VCaP (cell line): ENCODE measurements at regions not wholly inside any gene's neighbourhood (a gene's known extent, or its start where the extent isn't known, plus 50 kb on each side); places are given as distances from the start of the nearest gene placed in this dataset.

Experiments
- H3K27ac ChIP-seq: fragments of 450-650 bp; 2 replicates; pipeline ENCODE4 v1.5.1; 2017
- TF ChIP-seq, protein P1 (sequence below): fragments of 450-650 bp; conservative IDR thresholded peaks from 2 replicates; pipeline ENCODE4 v1.5.1; 2017; ENCODE audit warnings: mild to moderate bottlenecking, moderate library complexity

DNA sequence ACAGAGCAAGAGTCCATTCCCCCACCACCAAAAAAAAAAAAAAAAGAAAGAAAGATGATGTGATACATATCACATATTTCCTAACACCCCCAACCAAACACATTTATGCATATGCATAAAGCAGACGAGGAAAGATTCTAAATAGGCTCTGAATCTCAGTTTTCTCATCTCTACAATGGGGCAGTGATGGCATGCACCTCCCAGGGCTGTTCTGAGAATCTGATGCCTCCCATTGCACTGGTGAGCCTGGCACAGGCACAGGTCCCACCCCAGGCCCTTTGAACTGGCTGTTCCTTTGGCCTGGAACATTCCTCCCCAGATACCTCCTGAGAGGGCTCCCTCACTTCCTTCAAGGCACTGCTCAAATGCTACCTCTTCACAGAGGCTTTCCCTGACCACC is 116.5 kb downstream of the C9orf50 start:
- TF ChIP-seq, protein P1, sequence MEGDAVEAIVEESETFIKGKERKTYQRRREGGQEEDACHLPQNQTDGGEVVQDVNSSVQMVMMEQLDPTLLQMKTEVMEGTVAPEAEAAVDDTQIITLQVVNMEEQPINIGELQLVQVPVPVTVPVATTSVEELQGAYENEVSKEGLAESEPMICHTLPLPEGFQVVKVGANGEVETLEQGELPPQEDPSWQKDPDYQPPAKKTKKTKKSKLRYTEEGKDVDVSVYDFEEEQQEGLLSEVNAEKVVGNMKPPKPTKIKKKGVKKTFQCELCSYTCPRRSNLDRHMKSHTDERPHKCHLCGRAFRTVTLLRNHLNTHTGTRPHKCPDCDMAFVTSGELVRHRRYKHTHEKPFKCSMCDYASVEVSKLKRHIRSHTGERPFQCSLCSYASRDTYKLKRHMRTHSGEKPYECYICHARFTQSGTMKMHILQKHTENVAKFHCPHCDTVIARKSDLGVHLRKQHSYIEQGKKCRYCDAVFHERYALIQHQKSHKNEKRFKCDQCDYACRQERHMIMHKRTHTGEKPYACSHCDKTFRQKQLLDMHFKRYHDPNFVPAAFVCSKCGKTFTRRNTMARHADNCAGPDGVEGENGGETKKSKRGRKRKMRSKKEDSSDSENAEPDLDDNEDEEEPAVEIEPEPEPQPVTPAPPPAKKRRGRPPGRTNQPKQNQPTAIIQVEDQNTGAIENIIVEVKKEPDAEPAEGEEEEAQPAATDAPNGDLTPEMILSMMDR, result no peak
- H3K27ac ChIP-seq, result no peak overlapping the region

DNA sequence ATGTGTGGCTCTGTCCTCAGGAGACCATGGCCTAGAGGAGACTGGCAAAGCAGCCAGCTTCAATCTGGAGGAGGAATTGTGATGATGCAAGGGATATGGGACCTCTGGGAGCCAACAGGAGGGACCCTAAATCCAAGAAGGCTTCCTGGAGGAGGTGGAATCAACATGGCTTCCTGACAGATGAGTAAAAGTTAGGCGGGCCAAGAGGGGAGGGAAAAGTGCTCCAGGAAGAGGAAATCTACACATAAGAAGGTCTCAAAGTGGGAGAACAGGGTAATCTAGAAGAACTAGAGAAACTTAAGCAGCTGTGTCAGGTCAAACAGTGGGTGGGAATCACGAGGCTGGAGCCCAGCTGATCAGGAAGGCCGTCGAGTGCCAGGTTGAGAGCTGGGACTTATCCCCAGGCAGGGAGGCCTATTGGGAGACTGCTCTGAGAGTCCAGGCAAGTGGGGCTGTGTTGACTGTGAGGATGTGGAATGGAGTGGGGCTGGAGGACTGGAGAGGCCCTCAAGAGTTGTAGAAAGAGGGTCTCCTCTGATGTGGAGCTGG is 119.1 kb downstream of the C9orf50 start:
- no peak overlapping the region for H3K27ac ChIP-seq
- TF ChIP-seq, protein P1, result no peak

- no peak overlapping the region for H3K27ac ChIP-seq
- TF ChIP-seq, protein P1, result no peak
Measured at GRCh38 chr9:129500863-129501770, 119.8 kb downstream of the C9orf50 start.

DNA sequence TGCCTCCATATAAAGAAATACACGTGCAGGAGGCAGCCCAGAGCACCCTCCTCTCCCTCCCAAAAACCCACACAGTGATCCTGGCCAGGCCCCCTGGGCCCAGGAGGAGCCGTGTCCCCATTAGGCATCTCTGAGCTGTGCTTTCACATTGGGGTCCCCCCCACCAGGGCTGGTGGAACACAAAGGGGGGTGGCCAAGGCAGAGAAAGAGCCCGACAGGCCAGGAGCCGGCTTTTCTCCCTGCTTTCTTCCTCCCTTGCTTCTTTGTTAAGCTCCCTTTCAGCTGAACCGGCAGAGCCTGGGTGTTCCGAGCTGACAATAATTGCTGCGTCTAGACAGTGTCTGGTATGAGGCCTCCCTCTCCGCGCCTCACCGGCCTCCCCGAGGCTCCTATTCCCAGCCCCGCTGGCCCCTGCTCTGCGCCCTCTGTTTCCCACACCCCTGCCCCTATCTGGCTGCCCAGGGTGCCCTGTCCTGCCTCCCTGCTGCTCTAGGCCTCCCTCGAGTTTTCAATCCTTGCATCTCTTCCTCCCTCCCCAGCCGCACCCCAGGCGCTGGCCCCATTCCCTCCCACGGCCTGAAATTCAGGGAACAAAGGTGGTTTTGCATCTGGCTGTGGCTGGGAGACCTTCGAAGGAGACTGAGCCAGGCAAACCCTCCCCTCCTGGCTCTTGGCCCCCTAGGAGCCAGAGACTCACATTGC is 120.6 kb downstream of the C9orf50 start:
- no peak overlapping the region for H3K27ac ChIP-seq
- TF ChIP-seq, protein P1, result no peak

GRCh38 chr9:129498451-129499384 is 122.2 kb downstream of the C9orf50 start:
- no peak overlapping the region; the same call in 1 of the 2 replicates for H3K27ac ChIP-seq
- TF ChIP-seq, protein P1, result no peak

DNA sequence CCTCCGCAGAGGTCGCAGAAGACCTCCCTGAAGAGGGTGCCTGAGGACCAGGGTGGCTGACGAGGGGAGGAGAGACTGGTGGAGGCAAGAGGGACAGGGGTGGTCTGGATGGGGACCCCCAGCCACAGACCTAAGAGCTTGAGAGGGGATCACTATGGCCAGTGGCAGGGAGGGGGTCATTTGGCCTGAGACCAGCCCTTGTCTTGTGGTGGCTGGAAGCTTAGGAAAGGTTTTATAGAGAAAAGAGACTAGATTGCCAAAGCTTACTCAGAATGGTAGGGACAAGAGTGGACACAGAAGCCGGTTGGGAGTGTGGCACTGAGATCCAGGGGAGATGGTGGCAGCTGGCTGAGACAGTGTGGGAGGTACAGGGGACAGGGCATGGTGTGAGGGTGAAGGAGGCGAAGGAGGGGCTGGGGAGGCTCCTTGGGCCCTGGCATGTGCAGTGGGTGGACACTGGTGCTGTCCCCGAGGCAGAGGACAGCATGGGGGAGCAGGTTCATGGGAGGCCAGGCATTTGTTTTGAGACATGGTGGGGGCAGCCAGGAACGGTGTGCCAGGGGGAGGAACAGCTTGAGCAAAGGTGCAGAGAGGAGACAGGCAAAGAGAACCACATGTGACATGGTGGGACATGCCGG is 123.0 kb downstream of the C9orf50 start:
- TF ChIP-seq, protein P1, result no peak
- H3K27ac ChIP-seq, result peak overlapping the region; percentile 87; the same call in 1 of the 2 replicates
